Tibial artery (tissue), 4 donors: ENCODE measurements at regions not wholly inside any gene's neighbourhood (a gene's known extent, or its start where the extent isn't known, plus 50 kb on each side); places are given as distances from the start of the nearest gene placed in this dataset.

Source experiments
- DNase-seq, 2 donors: peaks; one replicate each; pipeline ENCODE4 v3.0.0-alpha.2; 2019
- H3K27ac ChIP-seq, 2 donors: fragments of 200-600 bp; sonication (generic) in 1 of 2; 1 replicate in 1 of 2; 2 replicates in 1 of 2; pipeline ENCODE4 v1.5.1; 2018 to 2019; ENCODE audit warnings: mild to moderate bottlenecking in 1 of 2
- H3K27me3 ChIP-seq, 2 donors: fragments of 200-600 bp; sonication (generic) in 1 of 2; one replicate each; pipeline versions ENCODE4 v1.5.1 to v1.6.0; 2016 to 2019
- H3K36me3 ChIP-seq, 3 donors: fragments of 200-600 bp; sonication (generic) in 2 of 3; one replicate each; pipeline ENCODE4 v1.5.1; 2016 to 2019; ENCODE audit warnings: mild to moderate bottlenecking in 2 of 3
- H3K4me1 ChIP-seq, 4 donors: fragments of 200-600 bp; sonication (generic) in 2 of 4; 1 replicate in 3 of 4; 2 replicates in 1 of 4; pipeline ENCODE4 v1.5.1; 2016 to 2019
- H3K4me3 ChIP-seq, 2 donors: fragments of 200-600 bp; sonication (generic) in 1 of 2; 1 replicate in 1 of 2; 2 replicates in 1 of 2; pipeline ENCODE4 v1.5.1; 2018 to 2019; ENCODE audit warnings: mild to moderate bottlenecking in 2 of 2
- H3K9me3 ChIP-seq, 3 donors: fragments of 200-600 bp; sonication (generic) in 1 of 3; one replicate each; pipeline ENCODE4 v1.5.1; 2016 to 2019
- CTCF ChIP-seq, 2 experiments: fragments of 200-600 bp in 1 of 2; fragments of 450-650 bp in 1 of 2; IDR thresholded peaks; one replicate each; pipeline ENCODE4 v1.5.1; 2017 to 2019; ENCODE audit warnings: antibody characterized with exemption in 2 of 2, mild to moderate bottlenecking in 1 of 2, moderate library complexity in 1 of 2
- intact Hi-C: fragments of 100-400 bp; cut with DNase I; formaldehyde crosslinking; loops from one replicate; pipeline ENCODE4 v1.15.0; 2023; ENCODE audit warnings: low total_unique reads

GRCh38 chr11:69371731-69372588 is 78.0 kb downstream of the MYEOV start:
- intact Hi-C loops, result no loop called here
- DNase-seq, result peak in 1 of 2 donors; percentile 43
- peaks cover 0 to 7% (median 0%) of the 10 kb centered on the region in 3 donors for H3K9me3 ChIP-seq
- H3K27me3 ChIP-seq, result peaks cover 0 to 16% of the 10 kb centered on the region in 2 donors
- H3K36me3 ChIP-seq, result no peaks in the 10 kb centered on the region
- peaks cover 0 to 3% (median 1%) of the 10 kb centered on the region in 4 donors for H3K4me1 ChIP-seq
- TF ChIP-seq CTCF (IDR thresholded peaks at IDR 0.05), result no peak
- no peak overlapping the region for H3K4me3 ChIP-seq
- no peak overlapping the region for H3K27ac ChIP-seq

DNA sequence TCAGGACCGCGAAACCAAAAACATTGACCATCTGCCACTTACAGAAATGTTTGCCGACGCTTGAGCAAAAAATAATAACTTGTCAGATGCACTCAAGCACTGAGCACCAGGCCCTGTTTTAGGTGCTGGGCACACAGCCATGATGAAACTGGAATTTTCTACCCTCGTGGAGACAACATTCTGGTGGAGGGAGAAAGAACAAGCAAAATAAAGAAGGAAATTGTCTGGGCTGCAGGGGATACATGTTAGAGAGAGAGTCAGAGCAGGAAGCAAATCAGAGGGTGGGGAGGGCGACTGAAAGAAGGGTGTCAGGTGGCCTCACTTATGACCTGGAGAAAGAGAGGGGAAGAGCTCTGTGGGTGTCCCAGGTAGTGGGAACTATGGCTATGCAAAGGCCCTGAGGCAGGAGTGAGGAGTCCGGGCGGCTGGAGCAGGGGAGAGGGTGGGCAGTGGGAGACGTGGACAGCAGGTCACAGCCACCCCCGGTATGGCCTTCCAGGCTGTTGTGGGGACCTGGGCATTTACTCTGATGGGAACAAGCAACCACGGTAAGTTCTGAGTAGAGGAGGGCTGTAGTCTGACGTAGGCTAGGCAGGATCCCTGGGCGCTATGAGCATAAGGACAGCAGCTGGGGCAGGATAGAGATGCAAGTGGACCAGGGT is 78.8 kb downstream of the MYEOV start:
- intact Hi-C loops, result no loop called here
- Histone ChIP-seq H3K27me3 (peaks cover 0 to 16% of the 10 kb centered on the region in 2 donors), H3K4me1 (peaks cover 0 to 8% (median 7%) of the 10 kb centered on the region in 4 donors), H3K27ac (no peak overlapping the region), H3K9me3 (peaks cover 0 to 7% (median 0%) of the 10 kb centered on the region in 3 donors), H3K4me3 (no peak overlapping the region), H3K36me3 (no peaks in the 10 kb centered on the region)
- peak in 1 of 2 donors; percentile 48 for DNase-seq
- TF ChIP-seq CTCF (IDR thresholded peaks at IDR 0.05), result no peak

DNA sequence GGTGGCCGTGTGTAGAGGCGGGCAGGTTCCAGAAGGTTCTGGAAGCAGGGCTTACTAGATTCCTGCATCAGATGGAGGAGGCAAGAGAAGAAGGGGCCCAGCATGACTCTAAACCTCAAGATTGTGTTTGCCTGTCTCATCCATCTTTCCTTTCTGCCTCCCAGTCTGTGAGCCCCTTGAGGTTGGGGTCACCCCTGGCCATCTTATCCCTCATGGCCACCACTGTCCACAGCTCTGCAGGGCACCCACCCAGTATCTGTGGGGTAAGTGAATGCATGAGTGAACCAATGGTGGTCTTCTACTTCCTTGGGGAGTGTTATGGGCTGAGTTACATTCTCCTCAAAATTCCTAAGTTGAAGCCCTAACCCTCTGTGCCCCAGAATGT is 79.3 kb downstream of the MYEOV start:
- Histone ChIP-seq H3K4me3 (no peak overlapping the region), H3K36me3 (no peaks in the 10 kb centered on the region), H3K27me3 (peaks cover 0 to 16% of the 10 kb centered on the region in 2 donors), H3K4me1 (peaks cover 0 to 8% (median 7%) of the 10 kb centered on the region in 4 donors), H3K27ac (no peak overlapping the region), H3K9me3 (peaks cover 0 to 7% (median 0%) of the 10 kb centered on the region in 3 donors)
- intact Hi-C loops, result no loop called here
- no peak for TF ChIP-seq CTCF (IDR thresholded peaks at IDR 0.05)
- no peak for DNase-seq

DNA sequence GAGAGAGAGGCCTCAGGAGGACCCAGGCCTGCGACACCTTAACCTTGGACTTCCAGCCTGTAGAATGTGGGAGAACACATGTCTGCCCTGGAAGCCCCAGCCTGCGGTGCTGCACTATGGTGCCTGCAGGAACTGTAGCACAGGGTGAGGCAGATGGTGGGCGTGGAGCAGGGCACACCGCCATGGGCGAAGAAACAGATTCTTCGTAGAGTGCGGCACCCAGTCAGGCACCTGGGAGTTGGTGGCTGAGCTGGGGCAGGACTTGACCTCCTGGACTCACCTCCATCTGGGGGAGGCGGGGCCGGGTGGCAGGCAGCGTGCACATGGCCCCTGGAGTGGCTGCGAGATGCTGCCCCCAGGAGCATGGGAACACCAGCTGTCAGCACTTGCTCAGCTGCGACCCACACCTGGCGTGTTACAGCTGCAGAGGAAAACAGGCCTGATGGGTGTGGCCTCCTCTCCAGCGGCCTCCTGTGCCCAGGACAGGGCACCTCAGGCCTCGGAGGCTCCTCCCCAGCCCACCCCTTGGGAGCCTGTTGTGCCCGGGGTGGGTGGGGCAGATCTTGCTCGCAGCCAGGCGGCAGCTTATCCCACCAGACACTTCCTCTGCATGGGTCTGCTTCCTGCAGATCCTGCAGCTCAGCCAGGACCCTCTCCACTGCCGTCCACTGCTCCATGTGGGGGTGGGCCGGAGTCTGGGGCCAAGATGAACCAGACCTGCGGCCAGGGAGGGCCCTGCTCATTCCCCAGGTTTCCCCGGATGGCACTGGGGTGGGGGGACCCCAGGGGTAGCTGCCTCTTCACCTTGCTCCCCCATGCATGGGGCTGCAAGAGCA is 80.4 kb downstream of the MYEOV start:
- Histone ChIP-seq H3K4me1 (peaks cover 0 to 8% (median 7%) of the 10 kb centered on the region in 4 donors), H3K36me3 (no peaks in the 10 kb centered on the region), H3K9me3 (peaks cover 0 to 1% (median 0%) of the 10 kb centered on the region in 3 donors), H3K27me3 (peaks cover 0 to 16% of the 10 kb centered on the region in 2 donors), H3K4me3 (no peak overlapping the region), H3K27ac (no peak overlapping the region)
- TF ChIP-seq CTCF (IDR thresholded peaks at IDR 0.05), result no peak
- DNase-seq, result peak in 1 of 2 donors; percentile 60
- intact Hi-C loops, result no loop called here

- DNase-seq, result no peak
- Histone ChIP-seq H3K27ac (no peak overlapping the region), H3K36me3 (no peaks in the 10 kb centered on the region), H3K9me3 (no peaks in the 10 kb centered on the region), H3K4me3 (no peak overlapping the region), H3K4me1 (peaks cover 0 to 8% (median 7%) of the 10 kb centered on the region in 4 donors), H3K27me3 (peaks cover 0 to 16% of the 10 kb centered on the region in 2 donors)
- intact Hi-C loops, result no loop called here
- no peak for TF ChIP-seq CTCF (IDR thresholded peaks at IDR 0.05)
Measured at GRCh38 chr11:69374946-69375310, 81.0 kb downstream of the MYEOV start.
